GM18907 (cell line): ENCODE measurements at regions not wholly inside any gene's neighbourhood (a gene's known extent, or its start where the extent isn't known, plus 50 kb on each side); places are given as distances from the start of the nearest gene placed in this dataset.

ENCODE experiments used
- ATAC-seq: cut with Tn5 transposase; IDR thresholded peaks from one replicate; pipeline ENCODE4 v1.9.1; 2021; ENCODE audit warnings: mild to moderate bottlenecking, moderate library complexity; ENCODE audit not compliant: unreplicated experiment

DNA sequence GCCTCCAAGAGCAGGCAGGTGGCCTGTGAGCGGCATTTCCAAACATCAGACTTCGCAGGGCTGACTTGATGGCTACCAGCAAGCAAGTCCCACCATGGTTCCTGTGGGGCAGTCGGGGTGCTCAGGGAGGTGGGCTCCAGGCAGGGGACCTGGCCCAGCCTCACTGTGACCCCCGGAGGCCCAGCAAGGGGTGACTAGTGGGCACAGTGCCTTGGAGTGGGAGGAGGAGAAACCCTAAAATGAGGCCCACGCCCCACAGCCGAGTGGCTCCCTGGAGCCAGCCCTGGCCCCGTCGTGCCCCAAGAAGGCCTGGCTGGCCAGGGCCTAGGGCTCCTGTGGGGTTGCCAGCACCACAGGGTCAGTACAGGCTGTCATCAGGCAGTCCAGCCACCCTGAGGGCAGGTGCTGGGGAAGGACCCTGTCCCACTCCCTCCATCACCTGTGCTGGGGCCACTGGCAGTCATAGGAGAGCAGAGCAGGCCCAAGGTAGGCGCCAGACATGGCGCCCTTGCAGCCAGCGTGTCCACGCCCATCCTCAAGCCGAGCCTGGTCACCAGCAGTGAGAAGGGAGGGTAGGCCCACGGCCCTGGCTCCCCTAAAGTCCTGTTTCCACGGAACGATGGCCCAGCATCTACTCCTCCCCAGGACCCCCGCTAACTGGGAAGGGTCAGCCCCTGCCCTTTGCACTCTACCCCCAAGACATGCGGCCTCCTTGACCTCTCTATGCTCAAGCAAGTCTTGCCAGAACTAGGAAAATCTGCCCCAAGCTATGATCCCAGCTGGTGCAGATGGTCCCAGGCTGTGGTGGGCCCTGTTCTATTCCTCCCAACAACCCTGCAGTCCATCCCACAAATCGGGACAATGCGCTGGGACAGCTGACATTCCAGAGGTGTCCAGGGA, 144.2 kb upstream of the C14orf180 start:
- no peak for ATAC-seq

DNA sequence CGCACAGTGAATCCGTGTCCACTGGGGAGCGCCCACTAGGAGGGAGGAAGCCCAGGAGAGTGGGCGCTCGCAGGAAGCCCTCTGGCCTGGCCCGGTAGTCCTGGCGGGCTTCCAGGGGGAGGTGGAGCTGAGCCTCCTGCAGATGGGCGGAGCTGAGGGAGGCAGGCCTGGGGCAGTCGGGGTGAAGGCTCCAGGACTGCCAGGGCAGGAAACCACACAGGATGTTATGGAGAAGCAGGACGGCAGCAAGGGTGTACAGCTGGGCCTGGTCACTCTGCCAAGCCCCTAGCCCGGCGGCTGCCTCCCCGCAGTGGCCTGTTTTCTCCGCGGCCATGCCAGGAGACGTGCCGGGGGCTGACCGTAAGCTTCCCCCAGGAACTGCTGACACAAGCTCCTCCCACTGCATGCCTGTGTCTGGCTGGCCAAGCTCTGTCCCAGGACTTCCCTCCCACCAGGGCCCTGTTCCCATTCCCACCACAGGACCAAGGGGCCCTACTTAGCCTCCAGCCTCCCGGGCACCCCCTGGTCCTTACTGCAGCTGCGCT, 143.4 kb upstream of the C14orf180 start:
- no peak for ATAC-seq

DNA sequence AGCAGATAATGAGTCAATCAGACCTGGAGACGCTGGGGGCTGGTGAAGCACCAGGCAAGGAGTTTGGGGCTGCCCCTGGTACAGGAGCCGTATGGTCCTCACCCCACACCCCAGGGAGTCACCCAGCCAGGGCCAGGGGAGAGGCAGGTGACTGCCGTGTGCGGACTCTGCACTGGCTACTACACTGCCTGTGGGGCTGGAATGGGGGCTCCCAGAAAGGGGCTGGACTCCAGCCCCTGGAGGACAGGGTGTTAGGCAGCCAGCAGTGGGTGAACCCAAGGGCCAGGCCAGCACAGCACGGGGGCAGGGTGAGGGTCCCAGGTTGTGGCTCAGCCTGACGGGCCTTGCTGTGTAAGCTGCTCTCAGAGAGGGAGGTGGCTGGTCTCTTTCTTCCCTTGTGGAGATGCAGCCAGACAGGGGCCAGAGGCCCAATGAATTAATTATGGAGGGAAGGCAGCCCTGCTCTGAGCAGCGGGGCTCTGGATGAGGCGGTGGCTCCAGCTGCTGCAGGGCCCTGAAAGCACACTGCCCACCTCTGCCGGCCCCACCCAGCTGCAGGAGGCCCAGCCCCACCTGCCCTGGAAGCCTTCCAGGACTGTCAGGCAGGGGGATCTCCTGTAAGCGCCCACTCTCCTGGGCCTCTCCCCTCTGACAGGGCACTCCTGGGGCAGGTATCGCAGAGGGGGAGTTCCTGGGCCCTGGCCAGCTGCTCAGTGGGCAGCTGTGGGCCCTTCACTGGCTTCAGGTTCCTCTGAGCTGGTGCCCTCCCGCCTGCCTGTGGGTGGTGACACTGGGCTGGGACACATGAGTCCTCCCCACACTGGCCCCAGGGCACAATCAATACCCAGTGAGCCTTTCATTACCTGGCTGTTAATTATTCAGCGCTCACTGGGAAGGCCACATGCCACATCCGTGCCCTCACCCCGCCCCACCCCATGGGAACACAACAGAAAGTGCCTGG, 142.5 kb upstream of the C14orf180 start:
- no peak for ATAC-seq

DNA sequence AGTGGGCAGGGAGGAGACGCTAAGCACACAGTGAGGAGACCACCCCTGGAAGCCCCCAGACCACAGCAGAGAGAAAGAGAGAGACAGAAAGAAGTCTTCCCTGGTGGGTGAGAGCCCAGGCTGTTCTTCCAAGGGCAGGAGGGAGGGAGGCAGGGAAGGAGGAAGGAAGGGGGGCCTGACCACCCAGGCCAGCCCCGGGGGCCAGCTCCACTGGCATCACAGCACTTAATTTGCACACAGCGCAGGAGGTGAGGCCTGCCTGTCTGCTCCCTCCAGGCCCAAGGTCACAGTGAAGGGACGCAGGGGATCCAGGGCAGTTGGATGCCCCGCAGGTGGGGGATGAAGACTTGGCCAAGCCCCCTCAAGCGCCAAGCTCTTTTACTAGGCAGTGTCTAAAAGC, 141.9 kb upstream of the C14orf180 start:
- ATAC-seq: no peak

DNA sequence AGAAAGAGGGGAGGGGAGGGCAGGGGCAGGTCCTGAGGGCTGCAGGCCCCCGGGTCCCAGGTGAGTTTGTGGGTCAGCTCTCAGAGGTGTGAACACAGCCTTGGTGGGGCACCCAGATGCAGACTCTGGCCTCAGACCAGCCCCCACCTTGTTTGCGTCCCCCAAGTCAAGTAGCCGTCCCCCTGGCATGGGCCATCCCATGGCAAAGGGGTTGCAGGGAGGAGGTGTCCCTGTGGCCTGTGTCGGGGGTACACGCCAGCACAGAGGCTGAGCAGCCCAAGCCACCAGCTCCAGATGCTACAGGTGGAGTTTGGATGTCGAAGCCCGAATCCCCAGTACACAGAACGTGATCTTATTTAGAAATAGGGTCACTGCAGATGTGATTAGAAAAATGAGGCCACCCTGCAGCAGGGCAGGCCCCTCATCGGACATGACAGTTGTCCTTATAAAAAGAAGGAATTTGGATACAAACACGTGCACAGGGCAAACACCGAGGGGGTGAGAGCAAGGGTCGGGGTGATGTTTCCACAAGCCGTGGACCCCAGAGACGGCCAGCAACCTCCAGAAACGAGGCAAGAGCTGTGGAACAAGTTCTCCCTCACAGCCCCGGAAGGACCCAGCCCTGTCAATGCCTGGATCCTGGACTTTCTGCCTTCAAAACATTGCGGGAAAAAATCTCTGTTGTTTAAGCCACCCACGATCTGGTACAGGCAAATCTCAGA, 141.2 kb upstream of the C14orf180 start:
- no peak for ATAC-seq

DNA sequence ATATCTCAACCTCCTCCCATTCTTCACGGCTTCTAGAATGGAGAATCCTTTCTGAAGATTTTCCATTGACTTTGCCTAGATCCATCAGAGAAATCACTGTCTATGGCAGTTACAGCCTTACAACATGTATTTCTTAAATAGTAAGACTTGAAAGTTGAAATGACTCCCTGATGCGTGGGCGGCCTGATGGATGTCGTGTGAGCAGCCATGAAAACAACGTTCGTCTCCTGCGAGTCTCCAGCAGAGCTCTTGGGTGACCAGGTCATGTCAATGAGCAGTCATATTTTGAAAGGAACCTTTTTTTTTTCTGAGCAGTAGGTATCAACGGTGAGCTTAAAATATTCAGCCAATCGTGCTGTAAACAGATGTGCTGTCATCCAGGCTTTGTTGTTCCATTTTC, 139.9 kb upstream of the C14orf180 start:
- ATAC-seq: no peak

DNA sequence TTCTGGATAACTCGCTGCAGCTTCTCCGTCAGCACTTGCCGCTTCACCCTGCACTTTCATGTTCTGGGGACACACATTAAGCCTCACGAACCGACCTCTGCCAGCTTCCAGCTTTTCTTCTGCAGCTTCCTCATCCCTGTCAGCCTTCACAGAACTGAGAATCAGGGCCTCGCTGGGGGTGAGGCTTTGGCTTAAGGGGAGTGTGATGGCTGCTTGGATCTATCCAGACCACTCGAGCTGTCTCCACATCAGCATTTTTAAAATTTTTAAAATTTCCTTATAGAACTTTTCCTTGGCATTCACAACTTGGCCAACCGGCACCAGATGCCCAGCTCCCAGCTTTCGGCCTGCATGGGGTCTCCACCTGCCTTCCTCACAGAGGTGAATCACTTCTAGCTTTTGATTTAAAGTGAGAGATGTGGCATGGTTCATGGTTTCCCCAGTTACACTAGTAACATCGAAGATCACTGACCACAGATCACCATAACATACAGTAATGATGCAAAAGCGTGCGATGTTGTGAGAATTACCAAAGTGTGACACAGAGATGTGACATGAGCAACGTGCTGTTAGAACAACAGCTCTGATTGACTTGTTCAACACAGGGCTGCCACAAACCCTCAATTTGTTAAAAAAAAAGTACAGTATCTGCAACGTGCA, 139.1 kb upstream of the C14orf180 start:
- ATAC-seq: no peak

DNA sequence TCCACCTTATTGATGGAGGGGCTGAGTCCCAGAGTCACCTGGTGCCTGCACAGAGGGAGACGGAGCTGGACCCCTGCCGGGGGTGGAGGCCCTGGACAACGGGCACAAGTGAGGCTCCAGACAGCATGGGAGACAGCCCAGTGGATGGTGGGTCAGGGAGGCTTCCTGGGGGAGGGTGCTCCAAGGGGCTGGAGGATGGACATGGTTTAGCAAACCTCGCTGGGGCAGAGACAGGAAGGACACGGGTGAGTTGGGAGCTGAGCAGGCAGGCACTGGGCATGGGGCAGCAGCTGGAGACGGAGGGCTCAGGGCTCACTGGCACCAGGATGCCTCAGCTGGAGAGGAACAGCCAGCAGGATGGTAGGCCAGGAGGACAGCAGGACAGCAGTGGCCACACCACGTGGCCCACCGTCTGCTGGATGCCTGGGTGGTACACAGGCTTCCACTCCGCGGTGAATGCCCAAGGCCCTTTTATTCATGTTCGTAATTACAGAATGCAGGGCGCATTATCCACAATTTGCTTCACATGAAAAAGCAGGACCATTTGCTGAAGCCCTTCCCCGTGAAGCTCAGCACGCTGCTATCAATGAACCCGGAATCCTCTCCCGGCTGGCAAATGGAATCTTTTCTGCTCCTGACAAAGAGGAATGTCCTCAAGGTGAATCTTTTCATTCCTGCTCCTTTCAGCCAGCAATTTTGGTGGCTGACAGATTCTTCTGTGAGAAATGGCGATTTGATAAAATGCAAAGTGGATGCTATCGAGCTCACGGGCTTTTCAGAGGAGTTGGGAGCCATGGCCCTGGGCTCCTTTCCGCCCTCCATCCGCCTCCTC, 138.1 kb upstream of the C14orf180 start:
- ATAC-seq: no peak

DNA sequence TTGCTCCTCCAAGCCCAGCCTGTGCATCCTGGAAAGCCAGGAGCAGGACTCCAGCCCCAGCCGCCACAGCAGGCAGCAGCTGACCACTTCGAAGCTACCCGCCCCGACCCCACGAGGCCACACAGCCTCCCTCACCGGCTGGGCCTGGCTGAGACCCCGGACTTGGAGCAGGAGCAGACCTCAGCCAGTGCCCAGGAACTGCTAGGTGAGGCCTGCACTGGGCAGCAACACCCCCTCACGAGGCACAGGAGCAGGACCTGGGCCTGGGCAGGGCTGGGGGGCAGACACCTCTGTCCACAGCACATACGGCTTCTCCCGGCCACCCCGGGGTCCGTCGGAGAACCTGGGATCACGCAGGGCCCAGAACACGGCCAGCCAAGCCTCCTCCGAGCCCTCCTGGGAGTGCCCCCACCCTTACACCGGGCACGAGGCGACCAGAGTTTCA, 137.4 kb upstream of the C14orf180 start:
- ATAC-seq: no peak

DNA sequence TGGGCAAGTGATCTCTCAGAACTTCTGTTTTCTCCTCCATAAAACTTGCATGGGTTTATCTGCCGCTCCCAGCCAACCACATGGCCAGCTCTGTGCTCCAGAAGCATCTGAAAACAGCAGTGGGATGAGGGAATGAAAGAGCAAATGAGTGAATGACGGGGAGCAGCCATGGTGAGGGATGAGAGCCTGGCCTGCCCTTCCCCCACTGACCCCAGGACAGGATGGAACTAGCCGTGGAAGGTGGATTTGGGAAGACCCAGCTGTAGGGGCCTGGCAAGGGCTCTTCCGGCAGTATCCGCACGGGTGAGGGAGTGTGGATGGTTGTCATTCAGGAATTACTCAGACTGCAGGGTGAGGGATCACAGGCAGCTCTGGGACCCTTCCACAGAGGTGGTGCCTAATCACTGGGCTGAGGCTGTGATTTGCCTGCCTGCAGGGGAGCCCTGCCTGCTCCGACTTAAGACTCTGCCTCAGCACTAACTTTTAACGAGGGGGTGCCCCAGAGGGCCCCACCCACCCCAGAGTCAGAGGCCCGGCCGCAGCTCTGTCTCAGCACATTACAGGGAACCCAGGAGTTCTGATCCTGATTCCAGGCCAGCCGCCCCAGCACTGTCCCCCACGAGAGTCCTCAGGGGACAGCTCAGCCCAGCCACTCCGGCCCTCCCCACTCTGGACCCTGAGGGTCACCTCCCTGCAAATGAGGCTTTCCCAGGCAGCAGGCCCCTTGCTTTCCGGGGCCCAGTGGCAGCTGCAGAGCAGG, 136.8 kb upstream of the C14orf180 start:
- ATAC-seq: no peak

DNA sequence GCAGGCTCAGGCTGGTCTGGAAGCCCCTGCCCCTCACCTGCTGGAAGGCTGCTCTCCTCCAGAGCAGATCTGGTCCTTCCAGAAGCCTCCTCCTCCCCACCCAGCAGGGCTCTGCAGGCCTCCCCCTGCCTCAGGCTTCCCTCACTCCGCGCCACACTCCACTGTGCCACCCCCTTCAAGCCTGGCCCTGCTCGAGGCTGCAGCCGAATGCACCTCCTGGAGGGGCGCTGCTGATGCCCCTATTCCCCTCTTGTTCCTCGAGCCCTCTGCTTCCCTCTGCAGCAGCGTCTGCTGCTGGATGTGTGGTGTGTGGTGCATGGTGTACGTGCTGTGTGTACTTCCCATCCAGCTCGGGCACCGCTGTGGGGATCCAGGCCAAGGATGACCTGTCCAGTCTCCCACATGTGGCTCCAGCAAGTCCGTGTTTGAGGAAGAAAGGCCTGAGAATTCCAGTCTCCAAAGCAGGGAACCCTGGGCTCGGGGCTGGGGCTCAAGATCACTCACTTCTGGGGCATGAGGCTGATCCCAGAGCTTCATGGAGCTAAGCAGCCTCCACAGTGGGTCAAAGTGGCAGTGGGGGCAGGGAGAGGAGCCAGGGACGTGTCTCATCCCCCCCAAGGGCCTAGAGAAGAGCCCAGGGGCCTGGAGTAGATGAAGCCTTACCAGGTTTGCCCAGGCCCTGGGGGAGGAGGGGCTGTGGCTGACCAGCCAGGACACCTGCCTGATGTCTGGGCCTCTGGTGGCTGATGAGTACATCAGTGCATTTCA, 136.0 kb upstream of the C14orf180 start:
- no peak for ATAC-seq

DNA sequence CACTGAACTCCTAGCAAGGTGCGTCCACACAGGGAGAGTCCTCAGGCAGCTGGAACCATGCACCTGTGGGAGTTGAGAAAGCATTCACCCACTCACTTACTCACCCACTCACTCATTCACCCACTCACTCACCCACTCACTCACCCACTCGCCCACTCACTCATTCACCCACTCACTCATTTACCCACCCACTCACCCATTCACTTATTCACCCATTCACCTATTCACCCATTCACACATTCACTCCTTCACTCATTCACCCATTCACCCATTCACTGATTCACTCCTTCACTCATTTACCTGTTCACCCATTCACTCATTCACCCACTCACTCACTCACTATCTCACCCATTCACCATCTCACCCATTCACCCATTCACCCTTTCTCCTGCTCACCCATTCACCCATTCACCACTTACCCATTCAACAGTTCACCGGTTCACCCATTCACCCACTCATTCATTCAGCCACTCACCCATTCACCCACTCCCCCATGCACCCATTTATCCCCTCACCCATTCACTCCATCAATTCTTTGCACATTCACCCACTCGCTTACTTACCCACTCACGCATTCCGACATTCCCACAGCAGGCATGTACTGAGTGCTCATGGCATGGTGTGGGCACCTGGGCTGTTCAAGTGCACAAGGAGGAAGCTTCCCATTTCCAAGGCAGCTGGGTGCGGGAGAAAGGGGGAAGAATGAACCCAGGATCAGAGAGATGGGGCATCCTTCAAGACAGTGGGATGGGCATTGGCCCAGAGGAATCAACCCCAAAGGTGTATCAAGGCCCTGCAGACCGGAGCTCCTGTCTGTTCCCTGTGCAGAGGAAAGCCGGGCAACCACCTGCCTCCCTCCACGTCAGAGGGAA, 135.2 kb upstream of the C14orf180 start:
- ATAC-seq: no peak

DNA sequence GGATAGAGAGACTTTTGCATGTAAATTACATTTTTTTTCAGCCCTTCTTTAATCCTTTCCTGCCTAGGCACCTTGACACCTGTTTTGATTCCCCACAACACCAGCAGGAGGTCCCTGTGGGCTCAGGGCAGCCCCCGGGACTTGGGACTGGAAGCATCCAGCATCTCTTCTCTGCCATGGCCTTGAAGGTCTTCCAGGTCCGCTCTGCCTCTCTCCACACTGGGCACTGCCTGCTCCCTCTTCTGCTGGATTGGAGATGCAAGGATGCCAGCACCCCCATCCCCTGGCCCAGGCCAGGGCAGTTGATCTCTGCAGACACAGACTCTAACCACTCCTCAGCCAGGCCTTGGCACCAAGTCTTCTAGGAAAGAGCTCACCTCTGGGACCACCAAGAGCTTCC, 134.5 kb upstream of the C14orf180 start:
- no peak for ATAC-seq

DNA sequence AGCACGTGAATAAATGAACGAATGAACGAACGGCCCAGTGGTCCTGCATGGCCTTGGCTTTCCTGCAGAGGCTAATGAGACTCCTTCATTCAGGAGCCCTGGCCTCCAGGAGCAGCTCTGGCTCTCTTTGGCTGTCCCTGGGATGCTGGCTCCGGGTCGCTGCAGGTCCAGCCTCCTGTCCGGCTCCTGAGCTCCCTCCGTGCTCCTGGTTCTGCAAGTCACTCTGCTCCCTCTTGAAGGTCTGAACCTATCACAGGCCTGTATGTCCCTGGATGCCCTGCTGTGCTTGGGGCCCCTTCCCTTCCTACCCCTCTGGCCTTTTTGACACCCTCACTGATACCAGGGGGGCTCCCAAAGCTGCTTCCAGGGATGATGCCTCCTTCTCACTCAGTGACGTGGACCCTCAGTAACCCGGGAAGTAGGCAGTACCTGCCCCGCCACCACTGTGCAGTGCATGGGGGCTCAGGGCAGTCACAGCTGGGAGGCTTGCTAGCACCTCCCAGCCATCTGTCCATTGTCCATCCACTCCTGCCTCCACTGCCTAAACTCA, 133.7 kb upstream of the C14orf180 start:
- no peak for ATAC-seq

DNA sequence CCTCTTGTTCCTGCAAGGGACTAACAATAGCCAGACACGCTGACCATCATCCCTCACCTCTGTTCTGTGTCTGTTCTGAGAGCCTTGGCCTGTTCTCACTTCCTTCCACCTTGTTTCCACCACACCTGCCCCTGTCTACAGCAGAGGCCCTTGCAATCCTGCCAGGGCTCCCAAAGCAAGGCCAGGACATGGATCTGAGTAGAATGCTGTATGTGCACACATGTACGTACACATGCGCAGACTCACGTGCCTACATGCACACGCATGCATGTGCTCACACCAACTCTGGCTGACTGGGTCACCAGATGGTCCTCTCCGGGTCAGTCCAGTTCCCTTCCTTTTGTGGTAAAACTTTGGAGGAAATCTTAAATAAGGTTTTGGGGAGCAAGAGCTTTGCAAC, 133.0 kb upstream of the C14orf180 start:
- no peak for ATAC-seq

DNA sequence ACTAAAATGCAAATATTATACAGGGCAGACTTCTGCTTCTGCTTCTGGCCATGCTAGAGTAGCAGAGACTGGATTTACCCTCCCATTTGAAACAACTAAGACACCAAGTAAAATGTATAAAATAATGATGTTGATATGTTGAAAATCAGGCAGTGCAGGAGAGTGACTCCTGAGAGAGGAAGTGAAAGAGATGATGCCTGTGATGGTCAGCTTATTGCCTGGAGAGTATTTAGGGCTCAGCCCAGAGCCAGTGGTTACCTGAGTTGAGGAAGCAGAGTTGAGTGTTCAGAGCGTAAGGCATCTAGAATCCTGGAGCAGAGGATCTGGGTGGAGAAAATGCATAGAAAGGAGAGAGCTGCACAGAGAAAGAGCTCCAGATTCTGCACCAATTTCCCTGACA, 131.8 kb upstream of the C14orf180 start:
- no peak for ATAC-seq

DNA sequence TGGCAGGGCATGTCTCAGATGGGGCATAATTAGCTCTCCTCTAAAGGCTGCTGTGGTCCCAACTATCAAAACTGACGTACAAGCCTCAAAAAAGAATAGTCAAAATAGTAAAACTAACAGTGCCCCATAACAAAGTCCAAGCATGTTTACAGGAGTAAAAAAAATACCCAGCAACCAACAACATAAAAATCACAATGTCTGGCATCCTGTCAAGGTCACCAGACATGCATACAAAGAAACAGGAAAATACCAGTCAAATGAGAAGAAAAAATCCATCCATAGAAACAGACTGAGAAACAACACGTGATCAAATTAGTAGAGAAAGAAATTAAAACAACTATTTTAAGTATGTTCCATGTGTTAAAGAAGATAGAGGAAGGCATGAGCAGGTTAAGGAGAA, 131.2 kb upstream of the C14orf180 start:
- ATAC-seq: no peak
